Pancreas (tissue), 10 donors: ENCODE measurements at regions not wholly inside any gene's neighbourhood (a gene's known extent, or its start where the extent isn't known, plus 50 kb on each side); places are given as distances from the start of the nearest gene placed in this dataset.

Experiments
- ATAC-seq, 4 donors: fragments of 200-7000 bp; cut with Tn5 transposase; one replicate each; pipeline versions ENCODE4 v1.8.0 to v1.9.1; 2020; ENCODE audit warnings: mild to moderate bottlenecking in 4 of 4, moderate library complexity in 4 of 4
- DNase-seq, 6 donors: peaks; one replicate each; pipeline ENCODE4 v3.0.0-alpha.2; 2020
- FAIRE-seq: peaks from 2 replicates; lab custom pipeline; 2012; peaks lifted over from hg19 to GRCh38; lab: Jason Lieb, UNC
- H3K27ac ChIP-seq, 4 donors: fragments of 200-600 bp; sonication (generic); 1 replicate in 3 of 4; 2 replicates in 1 of 4; pipeline versions ENCODE4 v1.5.0 to v1.8.0; 2020
- H3K27me3 ChIP-seq, 4 donors: fragments of 200-600 bp; one replicate each; pipeline ENCODE4 v1.8.0; 2021
- H3K36me3 ChIP-seq, 3 donors: fragments of 200-600 bp; sonication (generic) in 1 of 3; one replicate each; pipeline versions ENCODE4 v1.5.0 to v1.8.0; 2020 to 2021
- H3K4me1 ChIP-seq, 3 donors: fragments of 200-600 bp; one replicate each; pipeline ENCODE4 v1.8.0; 2021
- H3K4me3 ChIP-seq, 4 donors: fragments of 200-600 bp; sonication (generic) in 2 of 4; one replicate each; pipeline versions ENCODE4 v1.5.0 to v1.8.0; 2020 to 2021
- H3K9me3 ChIP-seq, 4 donors: fragments of 200-600 bp; one replicate each; pipeline ENCODE4 v1.8.0; 2021
- WGBS, 2 donors: extraction: QIAGEN DNeasy Blood & Tissue Kit; methylation state at CpG; one replicate each; pipeline ENCODE4 v1.1.7; 2013; 5-methylcytosine and 5-hydroxymethylcytosine counted together
- intact Hi-C, 3 donors: fragments of 100-400 bp; cut with DNase I; formaldehyde crosslinking; loops; one replicate each; pipeline versions ENCODE4 v1.11.1 to v1.14.2; 2022
- TF ChIP-seq, protein P1 (sequence below), 4 donors: fragments of 200-600 bp; sonication (generic) in 3 of 4; IDR thresholded peaks; one replicate each; pipeline versions ENCODE4 v1.5.0 to v1.8.0; 2021; ENCODE audit warnings: antibody characterized with exemption in 4 of 4
- donor health status: healthy with polysubstance abuse.
- donor health status: DM: no; HTN: no; CAD: no; lungs with moderate emphysema.
- donor health status: DM: no; HTN: no; CAD: no.
- donor health status: control.
- donor health status: control.
- donor health status: Bipolar disorder and iron deficiency.
- donor health status: DM: yes; HTN: yes; CAD: no.
- donor health status: DM: no; HTN: no; CAD: no.
- donor health status: DM: no; HTN: no; CAD: no.
- donor health status: DM: yes; HTN: yes; CAD: no.

DNA sequence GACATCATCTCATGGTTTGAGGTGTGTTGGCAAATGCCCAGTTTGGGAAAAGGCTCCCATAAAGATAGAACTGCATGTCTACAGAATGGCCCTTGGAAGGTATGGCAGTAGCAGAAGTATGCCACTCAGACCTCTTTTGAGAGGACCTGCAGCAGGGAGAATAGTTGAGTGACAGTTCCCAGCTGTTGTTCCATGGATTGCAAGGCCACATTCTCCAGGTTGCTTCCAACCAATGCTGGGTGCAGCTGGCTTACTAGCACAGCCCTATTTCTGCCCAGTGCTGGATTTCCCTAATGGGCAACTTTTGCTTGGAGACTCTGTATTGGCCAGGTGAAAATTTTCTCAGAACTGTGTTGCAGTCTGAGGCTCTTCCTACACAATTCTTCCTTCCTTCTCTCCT lies 266.2 kb downstream of the UTP18 start:
- Histone ChIP-seq H3K4me1 (no peaks in the 10 kb centered on the region), H3K9me3 (no peaks in the 10 kb centered on the region), H3K4me3 (no peak overlapping the region), H3K27ac (no peak overlapping the region), H3K27me3 (no peaks in the 10 kb centered on the region), H3K36me3 (no peaks in the 10 kb centered on the region)
- no peak for FAIRE-seq
- ATAC-seq, result no peak
- no peak for DNase-seq
- TF ChIP-seq, protein P1, sequence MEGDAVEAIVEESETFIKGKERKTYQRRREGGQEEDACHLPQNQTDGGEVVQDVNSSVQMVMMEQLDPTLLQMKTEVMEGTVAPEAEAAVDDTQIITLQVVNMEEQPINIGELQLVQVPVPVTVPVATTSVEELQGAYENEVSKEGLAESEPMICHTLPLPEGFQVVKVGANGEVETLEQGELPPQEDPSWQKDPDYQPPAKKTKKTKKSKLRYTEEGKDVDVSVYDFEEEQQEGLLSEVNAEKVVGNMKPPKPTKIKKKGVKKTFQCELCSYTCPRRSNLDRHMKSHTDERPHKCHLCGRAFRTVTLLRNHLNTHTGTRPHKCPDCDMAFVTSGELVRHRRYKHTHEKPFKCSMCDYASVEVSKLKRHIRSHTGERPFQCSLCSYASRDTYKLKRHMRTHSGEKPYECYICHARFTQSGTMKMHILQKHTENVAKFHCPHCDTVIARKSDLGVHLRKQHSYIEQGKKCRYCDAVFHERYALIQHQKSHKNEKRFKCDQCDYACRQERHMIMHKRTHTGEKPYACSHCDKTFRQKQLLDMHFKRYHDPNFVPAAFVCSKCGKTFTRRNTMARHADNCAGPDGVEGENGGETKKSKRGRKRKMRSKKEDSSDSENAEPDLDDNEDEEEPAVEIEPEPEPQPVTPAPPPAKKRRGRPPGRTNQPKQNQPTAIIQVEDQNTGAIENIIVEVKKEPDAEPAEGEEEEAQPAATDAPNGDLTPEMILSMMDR (IDR thresholded peaks at IDR 0.05), result no peak
- intact Hi-C loops, result no loop called here

DNA sequence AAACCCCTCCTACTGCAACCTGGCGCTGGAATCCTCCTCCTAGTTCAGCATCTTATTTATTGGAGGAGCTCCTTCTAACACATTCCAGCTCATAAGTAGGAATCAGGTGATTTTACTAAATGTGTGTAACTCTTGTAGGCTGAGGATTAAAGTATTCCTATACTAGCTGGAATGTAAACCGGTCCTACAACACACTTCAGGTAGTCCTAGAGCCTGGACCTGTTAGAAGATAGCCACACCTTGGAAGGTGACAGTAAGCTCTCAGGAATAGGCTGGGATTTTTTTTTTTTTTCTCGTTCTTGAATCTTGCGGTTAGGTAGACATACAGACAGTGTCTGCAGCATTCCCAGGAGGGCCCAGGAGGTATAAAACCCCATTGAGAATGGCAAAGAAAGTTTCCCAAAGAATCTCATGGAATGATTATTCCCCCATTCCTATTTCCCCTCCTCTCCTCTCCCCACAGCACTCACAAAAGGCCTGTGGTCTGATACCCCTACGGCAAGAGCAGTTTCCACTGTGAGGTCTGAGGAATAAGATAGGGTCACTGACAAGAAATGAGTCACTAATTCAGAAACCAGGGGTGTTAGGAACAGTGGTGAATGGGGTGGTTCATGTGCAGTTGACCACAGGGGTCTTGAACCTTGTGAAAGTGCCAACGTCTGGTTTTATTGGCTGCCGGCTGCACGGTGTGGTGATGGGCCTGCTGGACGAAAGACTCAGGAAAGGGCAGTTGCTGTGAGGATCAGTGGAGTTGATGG lies 267.1 kb downstream of the UTP18 start:
- FAIRE-seq (no peak), DNase-seq (no peak), ATAC-seq (no peak)
- H3K27me3 ChIP-seq, result no peaks in the 10 kb centered on the region
- H3K4me1 ChIP-seq, result no peaks in the 10 kb centered on the region
- TF ChIP-seq, protein P1 (IDR thresholded peaks at IDR 0.05), result no peak
- no peak overlapping the region for H3K4me3 ChIP-seq
- 83 to 84% methylated on average over 9 of the region's 9 CpGs for WGBS, 2 donors
- no peaks in the 10 kb centered on the region for H3K9me3 ChIP-seq
- H3K36me3 ChIP-seq, result no peaks in the 10 kb centered on the region
- intact Hi-C loops, result no loop called here
- no peak overlapping the region for H3K27ac ChIP-seq

DNA sequence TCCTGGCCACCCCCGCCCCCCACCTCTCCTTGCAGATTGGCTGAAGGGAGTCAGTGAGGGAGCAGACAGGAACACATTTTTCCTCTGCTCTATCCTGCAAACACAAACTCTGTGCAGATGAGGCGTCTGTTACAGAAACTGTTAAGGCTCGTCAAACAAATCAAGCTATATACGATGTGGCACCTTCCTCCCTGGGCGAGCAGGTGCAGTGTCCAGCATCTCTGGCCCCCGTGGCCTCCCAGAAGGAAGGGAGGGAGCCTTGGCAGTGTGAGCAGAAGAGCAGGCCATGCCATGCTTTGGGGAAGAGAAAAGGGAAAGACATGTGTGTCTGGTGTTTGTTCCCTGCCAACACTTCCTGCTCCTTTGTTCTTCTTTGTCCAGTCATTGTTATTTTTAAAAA lies 267.8 kb downstream of the UTP18 start:
- H3K27me3 ChIP-seq, result no peaks in the 10 kb centered on the region
- FAIRE-seq, result no peak
- no peaks in the 10 kb centered on the region for H3K4me1 ChIP-seq
- TF ChIP-seq, protein P1 (IDR thresholded peaks at IDR 0.05), result no peak
- no peak for ATAC-seq
- no peak overlapping the region for H3K27ac ChIP-seq
- H3K9me3 ChIP-seq, result no peaks in the 10 kb centered on the region
- intact Hi-C loops, result no loop called here
- WGBS, 2 donors, result 64 to 65% methylated on average over 6 of the region's 6 CpGs
- no peak overlapping the region for H3K4me3 ChIP-seq
- H3K36me3 ChIP-seq, result no peaks in the 10 kb centered on the region
- no peak for DNase-seq

DNA sequence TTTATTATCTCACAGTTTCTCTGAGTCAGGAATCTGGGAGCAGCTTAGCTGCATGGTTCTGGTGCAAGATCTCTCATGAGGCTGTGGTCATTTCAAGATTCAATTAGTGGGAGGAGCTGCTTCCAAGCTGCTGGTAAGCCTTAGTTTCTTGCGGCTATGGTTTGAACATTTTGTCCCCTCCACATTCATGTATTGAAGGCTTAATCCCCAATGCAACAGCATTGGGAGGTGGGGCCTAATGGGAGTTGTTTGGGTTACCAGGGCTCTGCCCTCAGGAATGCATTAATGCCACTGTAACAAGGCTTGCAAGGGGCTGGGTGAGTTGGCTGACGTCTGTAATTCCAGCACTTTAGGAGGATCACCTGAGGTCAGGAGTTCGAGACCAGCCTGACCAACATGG lies 272.9 kb downstream of the UTP18 start:
- H3K36me3 ChIP-seq, result no peaks in the 10 kb centered on the region
- H3K27ac ChIP-seq, result no peak overlapping the region
- no peaks in the 10 kb centered on the region for H3K4me1 ChIP-seq
- no peaks in the 10 kb centered on the region for H3K9me3 ChIP-seq
- WGBS, 2 donors, result 77 to 79% methylated on average over 3 of the region's 3 CpGs
- DNase-seq, result no peak
- TF ChIP-seq, protein P1 (IDR thresholded peaks at IDR 0.05), result no peak
- ATAC-seq, result no peak
- H3K27me3 ChIP-seq, result no peaks in the 10 kb centered on the region
- no peak for FAIRE-seq
- H3K4me3 ChIP-seq, result no peak overlapping the region
- intact Hi-C loops, result loop anchor here in 2 of 3 donors (5.0 to 10.0 kb wide), 3 partner anchors 158 to 228 kb away; no protein-coding TSS in a partner anchor

DNA sequence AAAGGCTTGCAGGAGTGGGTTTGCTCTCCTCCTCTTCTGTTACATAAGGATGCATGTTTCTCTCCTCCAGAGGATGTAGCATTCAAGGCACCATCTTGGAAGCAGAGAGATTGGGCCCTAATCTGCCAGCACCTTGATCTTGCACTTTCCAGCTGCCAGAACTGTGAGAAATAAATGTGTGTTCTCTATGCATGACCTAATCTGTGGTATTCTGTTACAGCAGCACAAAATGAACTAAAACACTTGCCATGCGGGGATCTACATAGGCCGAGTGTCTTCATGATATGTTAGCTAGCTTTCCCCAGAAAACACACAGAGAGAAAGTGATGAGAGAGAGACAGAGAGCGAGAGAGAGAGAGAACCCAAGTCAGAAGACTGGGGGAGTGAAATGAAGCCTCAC lies 273.5 kb downstream of the UTP18 start:
- intact Hi-C loops, result loop anchor here in 2 of 3 donors (5.0 to 10.0 kb wide), 3 partner anchors 159 to 229 kb away; no protein-coding TSS in a partner anchor
- no peaks in the 10 kb centered on the region for H3K4me1 ChIP-seq
- 87 to 93% methylated on average over 3 of the region's 3 CpGs for WGBS, 2 donors
- no peaks in the 10 kb centered on the region for H3K27me3 ChIP-seq
- H3K9me3 ChIP-seq, result no peaks in the 10 kb centered on the region
- H3K36me3 ChIP-seq, result no peaks in the 10 kb centered on the region
- ATAC-seq, result no peak
- H3K27ac ChIP-seq, result no peak overlapping the region
- DNase-seq, result no peak
- no peak for FAIRE-seq
- H3K4me3 ChIP-seq, result no peak overlapping the region
- TF ChIP-seq, protein P1 (IDR thresholded peaks at IDR 0.05), result no peak
